ENCODE measurements at regions not wholly inside any gene's neighbourhood (a gene's known extent, or its start where the extent isn't known, plus 50 kb on each side); places are given as distances from the start of the nearest gene placed in this dataset.

GRCh38 chr18:64379662-64380061, 230.8 kb upstream of the LINC00305 start:
- in situ Hi-C loops (cut with MboI) = no loop called here
- CTCF ChIA-PET (ENCODE audit: low intra/inter-chr PET ratio) = no interaction called here

More at GRCh38 chr18:64379662-64380061, 230.8 kb upstream of the LINC00305 start:
- ATAC-seq = no peak
- Histone ChIP-seq H3K4me1 (replicated peaks in 1 of 2; ENCODE audit: control insufficient read depth in 2 of 2, insufficient read depth in 2 of 2, low read length in 2 of 2) (no peaks in the 10 kb centered on the region), H2AFZ (ENCODE audit: low read depth, low read length) (no peak overlapping the region), H3K9ac (ENCODE audit: insufficient read depth in 1 of 2, low read depth in 2 of 2, low read length in 2 of 2) (no peak overlapping the region), H3K27me3 (ENCODE audit: control insufficient read depth in 2 of 2, insufficient read depth in 2 of 2, low read length in 2 of 2) (no peaks in the 10 kb centered on the region), H3K4me2 (ENCODE audit: insufficient read depth, low read length) (no peak overlapping the region), H3K4me3 (no peak overlapping the region), H4K20me1 (replicated peaks; ENCODE audit: control insufficient read depth, insufficient read depth, low read length) (no peaks in the 10 kb centered on the region), H3K36me3 (ENCODE audit: control insufficient read depth, insufficient read depth, low read length) (no peaks in the 10 kb centered on the region), H3K79me2 (ENCODE audit: control insufficient read depth, insufficient read depth, low read length) (no peaks in the 10 kb centered on the region), H3K9me1 (ENCODE audit: control insufficient read depth, insufficient read depth, low read length) (no peaks in the 10 kb centered on the region), H3K9me3 (replicated peaks; ENCODE audit: control insufficient read depth, insufficient read depth, low read depth, low read length) (no peaks in the 10 kb centered on the region), H3K27ac (ENCODE audit: extremely low read depth, low read depth, low read length) (no peak overlapping the region)
- intact Hi-C loops (cut with micrococcal nuclease) = no loop called here
- no TSS peak for BruUV-seq (replicated peaks)
- TF ChIP-seq RNF2 (IDR thresholded peaks at IDR 0.05) (no peak), BCL6 (CRISPR knock-in tag; IDR thresholded peaks at IDR 0.05) (no peak), PHB (CRISPR knock-in tag; IDR thresholded peaks at IDR 0.05) (no peak), FOXJ2 (tag; IDR thresholded peaks at IDR 0.05) (no peak), CBX5 (IDR thresholded peaks at IDR 0.05; ENCODE audit: borderline replicate concordance, low read depth) (no peak), ZBTB12 (CRISPR knock-in tag; IDR thresholded peaks at IDR 0.05) (no peak), ZNF277 (CRISPR knock-in tag; IDR thresholded peaks at IDR 0.05; ENCODE audit: borderline replicate concordance) (no peak), ZNF24 (IDR thresholded peaks at IDR 0.05) (no peak), ZNF512 (tag; IDR thresholded peaks at IDR 0.05) (no peak), YBX1 (IDR thresholded peaks at IDR 0.05) (no peak), TCF7L2 (IDR thresholded peaks at IDR 0.05; ENCODE audit: low read depth, low read length) (no peak), RBBP5 (IDR thresholded peaks at IDR 0.05; ENCODE audit: borderline replicate concordance, insufficient read depth, low read length, poor library complexity, severe bottlenecking) (no peak), TBP (optimal IDR thresholded peaks at IDR 0.05; ENCODE audit: low read depth, low read length) (no peak), YY1 (IDR thresholded peaks at IDR 0.05; ENCODE audit: borderline replicate concordance in 1 of 3, control insufficient read depth in 1 of 3, extremely low read depth in 1 of 3, insufficient read depth in 3 of 3, insufficient read length in 1 of 3, insufficient replicate concordance in 2 of 3, low read depth in 1 of 3, low read length in 2 of 3) (no peak), ZNF551 (CRISPR knock-in tag; IDR thresholded peaks at IDR 0.05) (no peak)
- WGBS (ENCODE audit: insufficient coverage, low coverage, missing lambda C conversion rate) = 0% methylated on average over 1 of the region's 1 CpG
- POLR2A ChIA-PET = no interaction called here
- no peak for DNase-seq (ENCODE audit: extremely low read depth in 1 of 4, low spot score in 3 of 4)
- no peak for FAIRE-seq

Measured in K562 (cell line).